Astrocyte of the spinal cord (primary cell): ENCODE measurements at regions not wholly inside any gene's neighbourhood (a gene's known extent, or its start where the extent isn't known, plus 50 kb on each side); places are given as distances from the start of the nearest gene placed in this dataset.
A peak's percentile ranks its signal among the peaks of the same experiment; 100 is the strongest.

Experiments
- DNase-seq: peaks from one replicate; pipeline ENCODE4 v3.0.0; 2011; ENCODE audit warnings: low read depth, low spot score
- H3K4me3 ChIP-seq: 2 replicates; pipeline ENCODE4 v1.5.1; 2011; ENCODE audit warnings: low read depth, mild to moderate bottlenecking, low read length, moderate library complexity
- CTCF ChIP-seq: IDR thresholded peaks from 2 replicates; pipeline ENCODE4 v1.5.1; 2012; ENCODE audit warnings: low read depth, mild to moderate bottlenecking, low read length, inconsistent platforms
- in situ Hi-C: cut with HindIII; loops from 2 replicates; pipeline ENCODE4 v1.10.0; 2017; ENCODE audit warnings: low sequenced_read_pairs

- H3K4me3 ChIP-seq = no peak overlapping the region
- no peak for TF ChIP-seq CTCF
- in situ Hi-C loops = no loop called here
- DNase-seq = peak; percentile 16
These were observed 1865.4 kb downstream of the MAT2B start for GRCh38 chr5:165370794-165371193.

- no peak for DNase-seq
- no peak for TF ChIP-seq CTCF
- in situ Hi-C loops = no loop called here
- H3K4me3 ChIP-seq = no peak overlapping the region
These were observed 1869.8 kb downstream of the MAT2B start for GRCh38 chr5:165375201-165375600.

GRCh38 chr5:165393839-165394238 lies 1888.4 kb downstream of the MAT2B start:
- in situ Hi-C loops = no loop called here
- TF ChIP-seq CTCF = no peak

GRCh38 chr5:165397516-165397915 lies 1892.1 kb downstream of the MAT2B start:
- DNase-seq = no peak
- in situ Hi-C loops = no loop called here
- no peak overlapping the region for H3K4me3 ChIP-seq
- TF ChIP-seq CTCF = no peak

More at GRCh38 chr5:165393839-165394238, 1888.4 kb downstream of the MAT2B start:
- DNase-seq = no peak
- H3K4me3 ChIP-seq = no peak overlapping the region

- H3K4me3 ChIP-seq = no peak overlapping the region
- TF ChIP-seq CTCF = no peak
- no peak for DNase-seq
These were observed 1894.7 kb downstream of the MAT2B start for GRCh38 chr5:165400086-165400485.

GRCh38 chr5:165404917-165405316 lies 1899.5 kb downstream of the MAT2B start:
- no peak for TF ChIP-seq CTCF
- in situ Hi-C loops = no loop called here
- H3K4me3 ChIP-seq = no peak overlapping the region
- no peak for DNase-seq

More at GRCh38 chr5:165400086-165400485, 1894.7 kb downstream of the MAT2B start:
- in situ Hi-C loops = no loop called here

- in situ Hi-C loops = no loop called here
- no peak overlapping the region for H3K4me3 ChIP-seq
- no peak for DNase-seq
- no peak for TF ChIP-seq CTCF
These were observed 1899.9 kb downstream of the MAT2B start for GRCh38 chr5:165405340-165405739.
